IPS-18a (cell line): ENCODE measurements at regions not wholly inside any gene's neighbourhood (a gene's known extent, or its start where the extent isn't known, plus 50 kb on each side); places are given as distances from the start of the nearest gene placed in this dataset.

Experiments
- H3K27ac ChIP-seq: one replicate; pipeline ENCODE4 v1.5.1; 2013; ENCODE audit warnings: low read length
- H3K27me3 ChIP-seq: one replicate; pipeline ENCODE4 v1.6.1; 2013; ENCODE audit warnings: mild to moderate bottlenecking, low read length; ENCODE audit not compliant: control insufficient read depth, insufficient read depth
- H3K36me3 ChIP-seq: one replicate; pipeline ENCODE4 v1.6.1; 2013; ENCODE audit warnings: low read depth, low read length; ENCODE audit not compliant: control insufficient read depth
- H3K4me1 ChIP-seq: one replicate; pipeline ENCODE4 v1.6.1; 2013; ENCODE audit warnings: low read depth, low read length; ENCODE audit not compliant: control insufficient read depth
- H3K4me3 ChIP-seq: one replicate; pipeline ENCODE4 v1.5.1; 2013; ENCODE audit warnings: low read length
- H3K9ac ChIP-seq: one replicate; pipeline ENCODE4 v1.6.1; 2013; ENCODE audit warnings: mild to moderate bottlenecking, low read length, moderate library complexity
- H3K9me3 ChIP-seq: one replicate; pipeline ENCODE4 v1.6.1; 2013; ENCODE audit warnings: low read depth, low read length; ENCODE audit not compliant: control insufficient read depth

GRCh38 chr10:29879862-29880261 is 179.5 kb downstream of the JCAD start:
- Histone ChIP-seq H3K9ac (no peak overlapping the region), H3K36me3 (no peaks in the 10 kb centered on the region), H3K4me3 (no peak overlapping the region), H3K4me1 (no peaks in the 10 kb centered on the region), H3K27me3 (no peaks in the 10 kb centered on the region), H3K9me3 (no peaks in the 10 kb centered on the region), H3K27ac (no peak overlapping the region)

GRCh38 chr10:29878492-29878891 is 180.9 kb downstream of the JCAD start:
- Histone ChIP-seq H3K4me3 (no peak overlapping the region), H3K9ac (no peak overlapping the region)

GRCh38 chr10:29877793-29878491 is 181.4 kb downstream of the JCAD start:
- H3K36me3 ChIP-seq = no peaks in the 10 kb centered on the region
- no peak overlapping the region for H3K4me3 ChIP-seq
- H3K4me1 ChIP-seq = no peaks in the 10 kb centered on the region
- H3K9me3 ChIP-seq = no peaks in the 10 kb centered on the region
- H3K9ac ChIP-seq = no peak overlapping the region
- H3K27me3 ChIP-seq = no peaks in the 10 kb centered on the region
- H3K27ac ChIP-seq = no peak overlapping the region

More at GRCh38 chr10:29878492-29878891, 180.9 kb downstream of the JCAD start:
- H3K27me3 ChIP-seq = no peaks in the 10 kb centered on the region
- H3K27ac ChIP-seq = no peak overlapping the region
- H3K9me3 ChIP-seq = no peaks in the 10 kb centered on the region
- H3K4me1 ChIP-seq = no peaks in the 10 kb centered on the region
- H3K36me3 ChIP-seq = no peaks in the 10 kb centered on the region

GRCh38 chr10:29876008-29876555 is 183.3 kb downstream of the JCAD start:
- no peaks in the 10 kb centered on the region for H3K4me1 ChIP-seq
- H3K27me3 ChIP-seq = no peaks in the 10 kb centered on the region
- no peak overlapping the region for H3K4me3 ChIP-seq
- no peaks in the 10 kb centered on the region for H3K36me3 ChIP-seq
- no peaks in the 10 kb centered on the region for H3K9me3 ChIP-seq
- no peak overlapping the region for H3K27ac ChIP-seq
- H3K9ac ChIP-seq = no peak overlapping the region

- Histone ChIP-seq H3K4me3 (no peak overlapping the region), H3K36me3 (no peaks in the 10 kb centered on the region), H3K9me3 (no peaks in the 10 kb centered on the region), H3K4me1 (no peaks in the 10 kb centered on the region), H3K9ac (no peak overlapping the region), H3K27me3 (no peaks in the 10 kb centered on the region), H3K27ac (no peak overlapping the region)
These were observed 184.6 kb downstream of the JCAD start for GRCh38 chr10:29874606-29875269.

- no peaks in the 10 kb centered on the region for H3K36me3 ChIP-seq
- H3K27me3 ChIP-seq = no peaks in the 10 kb centered on the region
- no peak overlapping the region for H3K27ac ChIP-seq
- no peak overlapping the region for H3K4me3 ChIP-seq
- no peaks in the 10 kb centered on the region for H3K9me3 ChIP-seq
- no peak overlapping the region for H3K9ac ChIP-seq
- no peaks in the 10 kb centered on the region for H3K4me1 ChIP-seq
These were observed 185.4 kb downstream of the JCAD start for GRCh38 chr10:29873941-29874484.

GRCh38 chr10:29870522-29871044 is 188.8 kb downstream of the JCAD start:
- H3K27ac ChIP-seq = no peak overlapping the region
- no peaks in the 10 kb centered on the region for H3K4me1 ChIP-seq
- no peak overlapping the region for H3K4me3 ChIP-seq
- no peak overlapping the region for H3K9ac ChIP-seq
- no peaks in the 10 kb centered on the region for H3K27me3 ChIP-seq
- H3K9me3 ChIP-seq = no peaks in the 10 kb centered on the region
- H3K36me3 ChIP-seq = no peaks in the 10 kb centered on the region

- no peaks in the 10 kb centered on the region for H3K27me3 ChIP-seq
- no peaks in the 10 kb centered on the region for H3K4me1 ChIP-seq
- H3K36me3 ChIP-seq = no peaks in the 10 kb centered on the region
- H3K9me3 ChIP-seq = no peaks in the 10 kb centered on the region
- no peak overlapping the region for H3K4me3 ChIP-seq
- no peak overlapping the region for H3K9ac ChIP-seq
- no peak overlapping the region for H3K27ac ChIP-seq
These were observed 189.8 kb downstream of the JCAD start for GRCh38 chr10:29869593-29869992.

GRCh38 chr10:29866356-29866755 is 193.0 kb downstream of the JCAD start:
- Histone ChIP-seq H3K36me3 (no peaks in the 10 kb centered on the region), H3K4me3 (no peak overlapping the region), H3K4me1 (no peaks in the 10 kb centered on the region), H3K27me3 (no peaks in the 10 kb centered on the region), H3K9ac (no peak overlapping the region), H3K9me3 (no peaks in the 10 kb centered on the region), H3K27ac (no peak overlapping the region)

- H3K27me3 ChIP-seq = no peaks in the 10 kb centered on the region
- no peak overlapping the region for H3K4me3 ChIP-seq
- no peaks in the 10 kb centered on the region for H3K9me3 ChIP-seq
- H3K4me1 ChIP-seq = no peaks in the 10 kb centered on the region
- no peak overlapping the region for H3K27ac ChIP-seq
- no peak overlapping the region for H3K9ac ChIP-seq
- no peaks in the 10 kb centered on the region for H3K36me3 ChIP-seq
These were observed 193.6 kb downstream of the JCAD start for GRCh38 chr10:29865700-29866355.

- no peaks in the 10 kb centered on the region for H3K9me3 ChIP-seq
- H3K9ac ChIP-seq = no peak overlapping the region
- H3K4me1 ChIP-seq = no peaks in the 10 kb centered on the region
- no peak overlapping the region for H3K4me3 ChIP-seq
- H3K27me3 ChIP-seq = no peaks in the 10 kb centered on the region
- no peak overlapping the region for H3K27ac ChIP-seq
- H3K36me3 ChIP-seq = no peaks in the 10 kb centered on the region
These were observed 196.3 kb downstream of the JCAD start for GRCh38 chr10:29862923-29863614.
